ENCODE measurements at regions not wholly inside any gene's neighbourhood (a gene's known extent, or its start where the extent isn't known, plus 50 kb on each side); places are given as distances from the start of the nearest gene placed in this dataset.

DNA sequence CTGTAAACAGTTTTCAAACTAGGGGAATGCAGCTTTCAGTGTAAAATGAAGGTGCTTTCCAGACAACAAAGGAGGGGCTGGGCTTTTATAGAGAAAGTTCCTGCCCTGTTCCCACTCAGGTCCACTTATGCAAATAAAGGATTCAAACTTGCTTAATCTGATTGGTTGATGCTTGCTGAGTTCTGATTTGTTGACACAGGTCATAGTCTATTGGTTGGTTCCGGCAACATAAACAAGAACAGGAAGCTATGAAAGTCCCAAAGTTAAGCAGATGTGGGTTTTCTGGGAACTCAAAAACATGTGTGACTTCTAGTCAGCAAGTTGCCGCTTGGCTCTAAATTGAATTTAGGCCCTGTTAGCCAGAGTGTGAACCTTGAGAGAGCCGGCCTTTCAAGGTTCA is 194.2 kb upstream of the SVIL start:
- TF ChIP-seq, protein P1, sequence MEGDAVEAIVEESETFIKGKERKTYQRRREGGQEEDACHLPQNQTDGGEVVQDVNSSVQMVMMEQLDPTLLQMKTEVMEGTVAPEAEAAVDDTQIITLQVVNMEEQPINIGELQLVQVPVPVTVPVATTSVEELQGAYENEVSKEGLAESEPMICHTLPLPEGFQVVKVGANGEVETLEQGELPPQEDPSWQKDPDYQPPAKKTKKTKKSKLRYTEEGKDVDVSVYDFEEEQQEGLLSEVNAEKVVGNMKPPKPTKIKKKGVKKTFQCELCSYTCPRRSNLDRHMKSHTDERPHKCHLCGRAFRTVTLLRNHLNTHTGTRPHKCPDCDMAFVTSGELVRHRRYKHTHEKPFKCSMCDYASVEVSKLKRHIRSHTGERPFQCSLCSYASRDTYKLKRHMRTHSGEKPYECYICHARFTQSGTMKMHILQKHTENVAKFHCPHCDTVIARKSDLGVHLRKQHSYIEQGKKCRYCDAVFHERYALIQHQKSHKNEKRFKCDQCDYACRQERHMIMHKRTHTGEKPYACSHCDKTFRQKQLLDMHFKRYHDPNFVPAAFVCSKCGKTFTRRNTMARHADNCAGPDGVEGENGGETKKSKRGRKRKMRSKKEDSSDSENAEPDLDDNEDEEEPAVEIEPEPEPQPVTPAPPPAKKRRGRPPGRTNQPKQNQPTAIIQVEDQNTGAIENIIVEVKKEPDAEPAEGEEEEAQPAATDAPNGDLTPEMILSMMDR (IDR thresholded peaks at IDR 0.05): no peak
- no peak for TF ChIP-seq POLR2A (IDR thresholded peaks at IDR 0.05)

Data from thyroid gland (tissue), 4 donors.